ENCODE measurements at regions not wholly inside any gene's neighbourhood (a gene's known extent, or its start where the extent isn't known, plus 50 kb on each side); places are given as distances from the start of the nearest gene placed in this dataset.

DNA sequence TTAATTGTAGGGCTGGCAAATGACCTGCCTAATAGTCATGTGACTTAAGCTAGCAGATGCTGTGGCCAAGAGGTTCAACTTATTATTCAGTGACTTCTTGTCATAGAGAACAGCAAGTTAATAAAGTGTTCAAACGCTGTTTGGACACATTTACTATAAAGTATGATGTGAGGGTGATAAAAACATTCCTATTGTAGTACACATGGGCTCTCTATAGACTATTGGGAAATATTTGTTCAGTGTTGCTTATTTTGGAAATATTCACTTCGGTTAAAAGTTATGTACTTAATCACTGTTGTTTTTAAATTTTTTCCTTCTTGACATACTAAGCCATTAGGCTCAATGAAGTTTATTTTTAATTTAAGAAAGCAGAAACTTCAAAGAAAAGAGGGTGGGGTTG is 345.0 kb downstream of the NNT start:
- no peak for TF ChIP-seq CTCF (IDR thresholded peaks at IDR 0.05; ENCODE audit: unreplicated experiment)
- Mint-ChIP-seq H3K4me1 (ENCODE audit: low read depth) (no peaks in the 10 kb centered on the region), H3K36me3 (ENCODE audit: insufficient read depth) (no peaks in the 10 kb centered on the region), H3K27ac (no peak overlapping the region), H3K9me3 (ENCODE audit: low read depth) (peaks cover 20% of the 10 kb centered on the region), H3K27me3 (no peaks in the 10 kb centered on the region), H3K4me3 (ENCODE audit: low read depth) (no peak overlapping the region)
- DNase-seq (ENCODE audit: low spot score, unreplicated experiment): no peak

DNA sequence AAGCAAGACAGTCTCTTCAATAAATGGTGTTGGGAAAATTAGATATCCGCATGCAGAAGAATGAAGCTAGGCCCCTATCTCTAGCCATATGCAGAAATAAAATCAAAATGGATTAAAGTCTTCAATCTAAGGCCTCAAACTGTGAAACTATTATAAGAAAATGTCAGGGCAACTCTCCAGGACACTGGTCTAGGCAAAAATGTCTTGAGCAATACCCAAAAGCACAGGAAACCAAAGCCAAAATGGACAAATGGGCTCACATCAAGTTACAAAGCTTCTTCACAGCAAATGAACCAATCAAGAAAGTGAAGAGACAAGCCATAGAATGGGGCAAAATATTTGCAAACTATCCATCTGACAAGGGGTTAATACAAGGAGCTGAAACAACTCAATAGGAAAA is 338.8 kb downstream of the NNT start:
- H3K27ac Mint-ChIP-seq: no peak overlapping the region
- H3K9me3 Mint-ChIP-seq (ENCODE audit: low read depth): peaks cover 33% of the 10 kb centered on the region
- H3K27me3 Mint-ChIP-seq: no peaks in the 10 kb centered on the region
- no peak for TF ChIP-seq CTCF (IDR thresholded peaks at IDR 0.05; ENCODE audit: unreplicated experiment)
- no peak overlapping the region for H3K4me3 Mint-ChIP-seq (ENCODE audit: low read depth)
- no peak for DNase-seq (ENCODE audit: low spot score, unreplicated experiment)
- no peaks in the 10 kb centered on the region for H3K4me1 Mint-ChIP-seq (ENCODE audit: low read depth)
- no peaks in the 10 kb centered on the region for H3K36me3 Mint-ChIP-seq (ENCODE audit: insufficient read depth)

DNA sequence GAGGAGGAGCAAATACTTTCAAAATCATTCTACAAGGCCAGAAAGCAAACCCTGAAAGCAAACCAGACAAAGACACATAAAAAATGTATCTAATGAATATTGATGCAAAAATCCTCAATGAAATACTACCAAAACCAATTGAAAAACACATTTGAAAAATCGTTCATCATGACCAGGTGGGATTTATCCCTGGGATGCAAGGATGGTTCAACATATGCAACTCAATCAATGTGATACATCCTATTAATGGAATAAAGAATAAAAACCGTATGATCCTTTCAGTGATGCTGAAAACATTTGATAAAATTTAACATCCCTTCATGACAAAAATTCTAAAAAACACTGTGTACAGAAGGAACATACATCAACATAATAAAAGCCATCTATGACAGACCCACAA is 337.6 kb downstream of the NNT start:
- no peak overlapping the region for H3K27ac Mint-ChIP-seq
- no peak for DNase-seq (ENCODE audit: low spot score, unreplicated experiment)
- H3K36me3 Mint-ChIP-seq (ENCODE audit: insufficient read depth): no peaks in the 10 kb centered on the region
- H3K4me1 Mint-ChIP-seq (ENCODE audit: low read depth): no peaks in the 10 kb centered on the region
- peaks cover 24% of the 10 kb centered on the region for H3K9me3 Mint-ChIP-seq (ENCODE audit: low read depth)
- TF ChIP-seq CTCF (IDR thresholded peaks at IDR 0.05; ENCODE audit: unreplicated experiment): no peak
- H3K27me3 Mint-ChIP-seq: no peaks in the 10 kb centered on the region
- no peak overlapping the region for H3K4me3 Mint-ChIP-seq (ENCODE audit: low read depth)

GRCh38 chr5:43926923-43927322 is 323.9 kb downstream of the NNT start:
- Mint-ChIP-seq H3K27ac (no peak overlapping the region), H3K4me1 (ENCODE audit: low read depth) (no peaks in the 10 kb centered on the region), H3K36me3 (ENCODE audit: insufficient read depth) (no peaks in the 10 kb centered on the region), H3K4me3 (ENCODE audit: low read depth) (no peak overlapping the region), H3K27me3 (no peaks in the 10 kb centered on the region), H3K9me3 (ENCODE audit: low read depth) (no peaks in the 10 kb centered on the region)
- no peak for DNase-seq (ENCODE audit: low spot score, unreplicated experiment)
- TF ChIP-seq CTCF (IDR thresholded peaks at IDR 0.05; ENCODE audit: unreplicated experiment): no peak

DNA sequence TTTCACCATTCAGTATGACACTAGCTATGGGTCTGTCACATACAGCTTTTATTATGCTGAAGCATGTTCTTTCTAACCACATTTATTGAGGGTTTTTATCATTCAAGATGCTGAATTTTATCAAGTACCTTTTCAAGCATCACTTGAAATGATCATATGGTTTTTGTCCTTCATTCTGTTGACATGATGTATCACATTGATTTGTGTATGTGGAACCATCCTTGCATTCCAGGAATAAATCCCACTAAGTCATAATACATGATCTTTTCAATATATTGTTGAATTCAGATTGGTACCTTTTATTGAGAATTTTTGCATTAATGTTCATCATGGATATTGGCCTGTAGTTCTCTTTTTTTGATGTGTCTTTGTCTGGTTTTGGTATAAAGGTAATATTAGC is 317.4 kb downstream of the NNT start:
- H3K4me1 Mint-ChIP-seq (ENCODE audit: low read depth): no peaks in the 10 kb centered on the region
- H3K4me3 Mint-ChIP-seq (ENCODE audit: low read depth): no peak overlapping the region
- H3K9me3 Mint-ChIP-seq (ENCODE audit: low read depth): peaks cover 4% of the 10 kb centered on the region
- H3K27me3 Mint-ChIP-seq: no peaks in the 10 kb centered on the region
- DNase-seq (ENCODE audit: low spot score, unreplicated experiment): no peak
- no peak overlapping the region for H3K27ac Mint-ChIP-seq
- no peak for TF ChIP-seq CTCF (IDR thresholded peaks at IDR 0.05; ENCODE audit: unreplicated experiment)
- no peaks in the 10 kb centered on the region for H3K36me3 Mint-ChIP-seq (ENCODE audit: insufficient read depth)
